ENCODE measurements at regions not wholly inside any gene's neighbourhood (a gene's known extent, or its start where the extent isn't known, plus 50 kb on each side); places are given as distances from the start of the nearest gene placed in this dataset.

GRCh38 chr21:38884440-38884839, 78.7 kb downstream of the ETS2 start:
- DNase-seq (ENCODE audit: low read depth), result no peak
- CTCF ChIA-PET, result no interaction called here
- TF ChIP-seq, protein P1, sequence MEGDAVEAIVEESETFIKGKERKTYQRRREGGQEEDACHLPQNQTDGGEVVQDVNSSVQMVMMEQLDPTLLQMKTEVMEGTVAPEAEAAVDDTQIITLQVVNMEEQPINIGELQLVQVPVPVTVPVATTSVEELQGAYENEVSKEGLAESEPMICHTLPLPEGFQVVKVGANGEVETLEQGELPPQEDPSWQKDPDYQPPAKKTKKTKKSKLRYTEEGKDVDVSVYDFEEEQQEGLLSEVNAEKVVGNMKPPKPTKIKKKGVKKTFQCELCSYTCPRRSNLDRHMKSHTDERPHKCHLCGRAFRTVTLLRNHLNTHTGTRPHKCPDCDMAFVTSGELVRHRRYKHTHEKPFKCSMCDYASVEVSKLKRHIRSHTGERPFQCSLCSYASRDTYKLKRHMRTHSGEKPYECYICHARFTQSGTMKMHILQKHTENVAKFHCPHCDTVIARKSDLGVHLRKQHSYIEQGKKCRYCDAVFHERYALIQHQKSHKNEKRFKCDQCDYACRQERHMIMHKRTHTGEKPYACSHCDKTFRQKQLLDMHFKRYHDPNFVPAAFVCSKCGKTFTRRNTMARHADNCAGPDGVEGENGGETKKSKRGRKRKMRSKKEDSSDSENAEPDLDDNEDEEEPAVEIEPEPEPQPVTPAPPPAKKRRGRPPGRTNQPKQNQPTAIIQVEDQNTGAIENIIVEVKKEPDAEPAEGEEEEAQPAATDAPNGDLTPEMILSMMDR (IDR thresholded peaks at IDR 0.05; ENCODE audit: insufficient read depth, low read depth, low read length), result no peak
- POLR2A ChIA-PET, result no interaction called here
- Histone ChIP-seq H3K27me3 (ENCODE audit: control insufficient read depth, insufficient read depth, low read length) (no peaks in the 10 kb centered on the region), H3K36me3 (ENCODE audit: control insufficient read depth, insufficient read depth, low read length) (no peaks in the 10 kb centered on the region), H3K4me3 (ENCODE audit: low read depth, low read length) (no peak overlapping the region)

DNA sequence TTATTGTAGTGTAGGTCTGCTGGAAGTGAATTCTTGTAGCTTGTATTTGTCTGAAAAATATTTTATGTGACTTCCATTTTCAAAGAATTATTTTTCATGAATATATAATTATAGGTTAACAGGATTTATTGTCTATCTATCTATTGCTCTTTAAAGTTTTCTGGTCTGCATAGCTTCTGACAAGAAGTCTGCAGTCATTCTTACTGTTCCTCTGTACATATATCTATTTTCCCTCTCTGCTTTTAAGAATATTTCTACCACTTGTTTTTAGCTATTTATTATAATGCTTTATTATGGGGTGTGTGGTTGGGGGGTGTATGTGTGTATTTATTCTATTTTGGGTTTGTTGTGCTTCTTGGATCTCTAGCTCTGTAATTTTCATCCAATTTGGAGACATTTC, 77.4 kb downstream of the ETS2 start:
- POLR2A ChIA-PET, result no interaction called here
- no peaks in the 10 kb centered on the region for H3K36me3 ChIP-seq (ENCODE audit: control insufficient read depth, insufficient read depth, low read length)
- DNase-seq (ENCODE audit: low read depth), result no peak
- CTCF ChIA-PET, result no interaction called here
- no peaks in the 10 kb centered on the region for H3K27me3 ChIP-seq (ENCODE audit: control insufficient read depth, insufficient read depth, low read length)
- no peak overlapping the region for H3K4me3 ChIP-seq (ENCODE audit: low read depth, low read length)
- TF ChIP-seq, protein P1 (IDR thresholded peaks at IDR 0.05; ENCODE audit: insufficient read depth, low read depth, low read length), result no peak

DNA sequence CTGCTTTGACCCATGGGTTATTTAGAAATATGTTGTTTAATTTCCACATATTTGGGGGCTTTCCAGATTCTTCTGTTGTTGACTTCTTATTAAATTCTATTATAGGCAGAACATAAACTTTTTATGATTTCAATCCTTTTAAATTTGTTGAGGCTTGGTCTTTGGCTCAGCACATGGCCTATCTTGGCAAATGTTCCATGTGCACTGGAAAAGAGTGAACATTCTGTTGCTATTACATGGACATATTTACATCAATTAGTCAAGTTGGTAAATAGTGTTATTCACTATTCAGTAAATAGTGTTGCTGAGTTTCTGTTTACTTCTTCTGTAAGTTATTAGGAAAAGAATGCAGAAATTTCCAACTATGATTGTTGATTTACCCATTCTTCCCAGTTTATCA, 75.4 kb downstream of the ETS2 start:
- DNase-seq (ENCODE audit: low read depth), result no peak
- no peaks in the 10 kb centered on the region for H3K36me3 ChIP-seq (ENCODE audit: control insufficient read depth, insufficient read depth, low read length)
- TF ChIP-seq, protein P1 (IDR thresholded peaks at IDR 0.05; ENCODE audit: insufficient read depth, low read depth, low read length), result no peak
- ChIA-PET POLR2A (no interaction called here), CTCF (no interaction called here)
- H3K27me3 ChIP-seq (ENCODE audit: control insufficient read depth, insufficient read depth, low read length), result no peaks in the 10 kb centered on the region
- no peak overlapping the region for H3K4me3 ChIP-seq (ENCODE audit: low read depth, low read length)

- Histone ChIP-seq H3K4me3 (ENCODE audit: low read depth, low read length) (no peak overlapping the region), H3K36me3 (ENCODE audit: control insufficient read depth, insufficient read depth, low read length) (no peaks in the 10 kb centered on the region), H3K27me3 (ENCODE audit: control insufficient read depth, insufficient read depth, low read length) (no peaks in the 10 kb centered on the region)
- ChIA-PET POLR2A (no interaction called here), CTCF (no interaction called here)
- DNase-seq (ENCODE audit: low read depth), result no peak
- TF ChIP-seq, protein P1 (IDR thresholded peaks at IDR 0.05; ENCODE audit: insufficient read depth, low read depth, low read length), result no peak
These were observed 74.8 kb downstream of the ETS2 start for GRCh38 chr21:38880577-38880966.

DNA sequence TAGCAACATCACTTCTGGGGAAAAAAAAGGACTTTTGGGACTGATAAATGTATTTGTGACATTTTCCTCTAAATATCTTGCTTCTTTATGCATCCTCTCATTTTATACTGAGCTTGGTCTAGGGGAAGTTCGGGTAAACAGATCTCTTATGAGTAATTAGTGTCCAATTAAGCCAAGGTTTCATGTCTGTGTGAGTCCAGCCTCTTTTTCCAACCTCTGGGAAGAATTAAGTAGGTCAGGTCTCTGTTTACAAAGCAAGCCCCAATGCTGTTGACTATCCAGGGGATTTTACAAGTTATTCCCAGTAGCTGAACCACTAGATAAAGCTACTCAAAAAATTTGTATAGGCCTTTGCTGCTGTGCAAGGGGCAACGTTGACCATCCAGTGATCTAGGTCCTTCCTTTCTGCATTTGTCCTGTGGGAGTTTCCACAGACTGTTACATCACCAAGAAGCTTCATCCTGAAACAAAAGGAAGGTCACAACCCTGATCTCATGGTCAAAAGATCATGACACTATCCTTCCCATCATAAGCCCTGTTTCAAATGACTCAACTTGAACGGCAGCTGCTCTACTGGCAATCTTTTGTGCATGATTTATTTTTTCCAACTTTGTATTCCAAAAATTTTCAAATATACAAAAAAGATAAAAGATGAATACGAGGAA, 74.3 kb downstream of the ETS2 start:
- no peak for DNase-seq (ENCODE audit: low read depth)
- POLR2A ChIA-PET, result no interaction called here

More for the DNA sequence above, 74.3 kb downstream of the ETS2 start:
- no peaks in the 10 kb centered on the region for H3K36me3 ChIP-seq (ENCODE audit: control insufficient read depth, insufficient read depth, low read length)
- no peaks in the 10 kb centered on the region for H3K27me3 ChIP-seq (ENCODE audit: control insufficient read depth, insufficient read depth, low read length)
- CTCF ChIA-PET, result no interaction called here
- H3K4me3 ChIP-seq (ENCODE audit: low read depth, low read length), result no peak overlapping the region
- TF ChIP-seq, protein P1 (IDR thresholded peaks at IDR 0.05; ENCODE audit: insufficient read depth, low read depth, low read length), result no peak
